ENCODE measurements at regions not wholly inside any gene's neighbourhood (a gene's known extent, or its start where the extent isn't known, plus 50 kb on each side); places are given as distances from the start of the nearest gene placed in this dataset.

GRCh38 chr12:98425859-98426258 lies 89.5 kb upstream of the TMPO start:
- no peak for TF ChIP-seq GABPA (IDR thresholded peaks at IDR 0.05; ENCODE audit: low read depth)
- TF ChIP-seq CTCF (IDR thresholded peaks at IDR 0.05; ENCODE audit: insufficient read depth, low read length) = no peak
- no peak for TF ChIP-seq POLR2AphosphoS5 (IDR thresholded peaks at IDR 0.05; ENCODE audit: low read depth)
- TF ChIP-seq REST (IDR thresholded peaks at IDR 0.05; ENCODE audit: insufficient replicate concordance, low read depth) = no peak
- no peak for TF ChIP-seq SPI1 (IDR thresholded peaks at IDR 0.05; ENCODE audit: borderline replicate concordance, low read depth)

All from HL-60 (cell line).